Activated CD4-positive, alpha-beta T cell treated with anti-CD3 and anti-CD28 coated beads, Interleukin-2, amount 50 U/mL, for 48 hours (primary cell): ENCODE measurements at regions not wholly inside any gene's neighbourhood (a gene's known extent, or its start where the extent isn't known, plus 50 kb on each side); places are given as distances from the start of the nearest gene placed in this dataset.

Experiments used
- DNase-seq, 2 experiments: peaks; one replicate each; pipeline ENCODE4 v3.0.0-alpha.2; 2020

GRCh38 chr6:137692806-137693205 lies 174.3 kb upstream of the TNFAIP3 start:
- DNase-seq = no peak

- DNase-seq = no peak
These were observed 173.3 kb upstream of the TNFAIP3 start for GRCh38 chr6:137693711-137694110.

GRCh38 chr6:137696765-137697164 lies 170.3 kb upstream of the TNFAIP3 start:
- DNase-seq = no peak

GRCh38 chr6:137697267-137697938 lies 169.7 kb upstream of the TNFAIP3 start:
- DNase-seq = no peak

- DNase-seq = no peak
These were observed 168.4 kb upstream of the TNFAIP3 start for GRCh38 chr6:137698636-137699030.

- DNase-seq = peak; percentile 49 to 62
These were observed 167.9 kb upstream of the TNFAIP3 start for GRCh38 chr6:137699031-137699683.

GRCh38 chr6:137700161-137700560 lies 166.9 kb upstream of the TNFAIP3 start:
- DNase-seq = no peak

GRCh38 chr6:137700751-137701477 lies 166.1 kb upstream of the TNFAIP3 start:
- DNase-seq = no peak

GRCh38 chr6:137701942-137702341 lies 165.1 kb upstream of the TNFAIP3 start:
- DNase-seq = no peak

GRCh38 chr6:137702791-137703424 lies 164.2 kb upstream of the TNFAIP3 start:
- DNase-seq = no peak

GRCh38 chr6:137704802-137705159 lies 162.3 kb upstream of the TNFAIP3 start:
- no peak for DNase-seq

GRCh38 chr6:137705160-137706082 lies 161.6 kb upstream of the TNFAIP3 start:
- peak; percentile 82 to 84 for DNase-seq

GRCh38 chr6:137706083-137706750 lies 160.8 kb upstream of the TNFAIP3 start:
- DNase-seq = no peak

- no peak for DNase-seq
These were observed 159.9 kb upstream of the TNFAIP3 start for GRCh38 chr6:137707038-137707589.

GRCh38 chr6:137707590-137708360 lies 159.3 kb upstream of the TNFAIP3 start:
- DNase-seq = peak; percentile 66 to 77

GRCh38 chr6:137708481-137708880 lies 158.6 kb upstream of the TNFAIP3 start:
- DNase-seq = no peak

GRCh38 chr6:137709424-137710236 lies 157.4 kb upstream of the TNFAIP3 start:
- peak; percentile 56 to 70 for DNase-seq

GRCh38 chr6:137711972-137712371 lies 155.1 kb upstream of the TNFAIP3 start:
- no peak for DNase-seq

GRCh38 chr6:137712587-137712986 lies 154.5 kb upstream of the TNFAIP3 start:
- DNase-seq = no peak

GRCh38 chr6:137715589-137716045 lies 151.4 kb upstream of the TNFAIP3 start:
- no peak for DNase-seq
